A673 (cell line): ENCODE measurements at regions not wholly inside any gene's neighbourhood (a gene's known extent, or its start where the extent isn't known, plus 50 kb on each side); places are given as distances from the start of the nearest gene placed in this dataset.

Experiments used
- EZH2 ChIP-seq: fragments of 200-600 bp; sonication (generic); IDR thresholded peaks from 2 replicates; pipeline ENCODE4 v1.6.1; 2017; ENCODE audit warnings: borderline replicate concordance, low read depth, mild to moderate bottlenecking, mixed read lengths, antibody characterized with exemption, low read length; ENCODE audit not compliant: poor library complexity, severe bottlenecking
- TF ChIP-seq, protein P1 (sequence below): fragments of 300-800, 200-600 bp; sonication (generic); conservative IDR thresholded peaks from 2 replicates; pipeline ENCODE4 v1.5.1; 2017; ENCODE audit warnings: low read depth, mild to moderate bottlenecking, antibody characterized with exemption, low read length, moderate library complexity, mixed read lengths

- TF ChIP-seq, protein P1, sequence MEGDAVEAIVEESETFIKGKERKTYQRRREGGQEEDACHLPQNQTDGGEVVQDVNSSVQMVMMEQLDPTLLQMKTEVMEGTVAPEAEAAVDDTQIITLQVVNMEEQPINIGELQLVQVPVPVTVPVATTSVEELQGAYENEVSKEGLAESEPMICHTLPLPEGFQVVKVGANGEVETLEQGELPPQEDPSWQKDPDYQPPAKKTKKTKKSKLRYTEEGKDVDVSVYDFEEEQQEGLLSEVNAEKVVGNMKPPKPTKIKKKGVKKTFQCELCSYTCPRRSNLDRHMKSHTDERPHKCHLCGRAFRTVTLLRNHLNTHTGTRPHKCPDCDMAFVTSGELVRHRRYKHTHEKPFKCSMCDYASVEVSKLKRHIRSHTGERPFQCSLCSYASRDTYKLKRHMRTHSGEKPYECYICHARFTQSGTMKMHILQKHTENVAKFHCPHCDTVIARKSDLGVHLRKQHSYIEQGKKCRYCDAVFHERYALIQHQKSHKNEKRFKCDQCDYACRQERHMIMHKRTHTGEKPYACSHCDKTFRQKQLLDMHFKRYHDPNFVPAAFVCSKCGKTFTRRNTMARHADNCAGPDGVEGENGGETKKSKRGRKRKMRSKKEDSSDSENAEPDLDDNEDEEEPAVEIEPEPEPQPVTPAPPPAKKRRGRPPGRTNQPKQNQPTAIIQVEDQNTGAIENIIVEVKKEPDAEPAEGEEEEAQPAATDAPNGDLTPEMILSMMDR = no peak
- no peak for TF ChIP-seq EZH2
Observed at GRCh38 chr3:23648326-23648995, 157.3 kb upstream of the UBE2E1 start.
